KMS-11 (cell line): ENCODE measurements at regions not wholly inside any gene's neighbourhood (a gene's known extent, or its start where the extent isn't known, plus 50 kb on each side); places are given as distances from the start of the nearest gene placed in this dataset.

Experiments
- H2AFZ ChIP-seq: fragments of 200-600 bp; sonication (generic); 2 replicates; pipeline ENCODE4 v1.6.1; 2016; ENCODE audit warnings: antibody characterized with exemption, mixed run types, low read depth
- H3K27ac ChIP-seq: fragments of 200-600 bp; sonication (generic); 2 replicates; pipeline ENCODE4 v1.6.1; 2016; ENCODE audit warnings: mild to moderate bottlenecking, mixed run types
- H3K27me3 ChIP-seq: fragments of 200-600 bp; sonication (generic); 2 replicates; pipeline ENCODE4 v1.6.1; 2017; ENCODE audit warnings: mild to moderate bottlenecking, low read depth, mixed run types, moderate library complexity; ENCODE audit not compliant: insufficient read depth
- H3K36me3 ChIP-seq: fragments of 200-600 bp; sonication (generic); 2 replicates; pipeline ENCODE4 v1.6.1; 2017; ENCODE audit warnings: mild to moderate bottlenecking, mixed run types; ENCODE audit not compliant: insufficient read depth
- H3K4me1 ChIP-seq: fragments of 200-600 bp; sonication (generic); 2 replicates; pipeline ENCODE4 v1.6.1; 2016; ENCODE audit warnings: mild to moderate bottlenecking, low read depth, mixed run types; ENCODE audit not compliant: poor library complexity, severe bottlenecking
- H3K4me2 ChIP-seq: fragments of 200-600 bp; sonication (generic); 2 replicates; pipeline ENCODE4 v1.7.0; 2016; ENCODE audit warnings: mild to moderate bottlenecking, mixed run types
- H3K4me3 ChIP-seq: fragments of 200-600 bp; sonication (generic); IDR thresholded peaks from 2 replicates; pipeline ENCODE4 v1.6.1; 2017; ENCODE audit warnings: low read depth, low read length, mixed read lengths; ENCODE audit not compliant: insufficient read depth
- H3K79me2 ChIP-seq: fragments of 200-600 bp; sonication (generic); 2 replicates; pipeline ENCODE4 v1.6.1; 2016; ENCODE audit warnings: low read depth, mixed run types; ENCODE audit not compliant: insufficient read depth
- H3K9ac ChIP-seq: fragments of 200-600 bp; sonication (generic); 2 replicates; pipeline ENCODE4 v1.6.1; 2016; ENCODE audit warnings: mild to moderate bottlenecking, mixed run types
- H4K20me1 ChIP-seq: fragments of 200-600 bp; sonication (generic); 2 replicates; pipeline ENCODE4 v1.6.1; 2016; ENCODE audit warnings: mild to moderate bottlenecking, mixed run types; ENCODE audit not compliant: insufficient read depth
- CTCF ChIP-seq: fragments of 200-600 bp; sonication (generic); conservative IDR thresholded peaks from 2 replicates; pipeline ENCODE4 v1.6.1; 2017; ENCODE audit warnings: low read depth, mild to moderate bottlenecking, antibody characterized with exemption, low read length, moderate library complexity, mixed read lengths

GRCh38 chr13:90910018-90910639 lies 437.4 kb upstream of the MIR17HG start:
- Histone ChIP-seq H3K36me3 (no peaks in the 10 kb centered on the region), H3K4me3 (no peak overlapping the region), H3K79me2 (no peaks in the 10 kb centered on the region), H2AFZ (no peak overlapping the region), H4K20me1 (no peaks in the 10 kb centered on the region), H3K4me1 (no peaks in the 10 kb centered on the region), H3K27me3 (no peaks in the 10 kb centered on the region), H3K27ac (no peak overlapping the region), H3K9ac (no peak overlapping the region), H3K4me2 (no peak overlapping the region)
- TF ChIP-seq CTCF: no peak

- H3K4me2 ChIP-seq: no peak overlapping the region
- H3K79me2 ChIP-seq: no peaks in the 10 kb centered on the region
- no peaks in the 10 kb centered on the region for H3K4me1 ChIP-seq
- no peaks in the 10 kb centered on the region for H4K20me1 ChIP-seq
- no peak overlapping the region for H3K4me3 ChIP-seq
- H3K36me3 ChIP-seq: no peaks in the 10 kb centered on the region
- no peak overlapping the region for H3K27ac ChIP-seq
- no peaks in the 10 kb centered on the region for H3K27me3 ChIP-seq
- no peak overlapping the region for H3K9ac ChIP-seq
- no peak overlapping the region for H2AFZ ChIP-seq
- TF ChIP-seq CTCF: no peak
These were observed 435.2 kb upstream of the MIR17HG start for GRCh38 chr13:90912247-90912646.

DNA sequence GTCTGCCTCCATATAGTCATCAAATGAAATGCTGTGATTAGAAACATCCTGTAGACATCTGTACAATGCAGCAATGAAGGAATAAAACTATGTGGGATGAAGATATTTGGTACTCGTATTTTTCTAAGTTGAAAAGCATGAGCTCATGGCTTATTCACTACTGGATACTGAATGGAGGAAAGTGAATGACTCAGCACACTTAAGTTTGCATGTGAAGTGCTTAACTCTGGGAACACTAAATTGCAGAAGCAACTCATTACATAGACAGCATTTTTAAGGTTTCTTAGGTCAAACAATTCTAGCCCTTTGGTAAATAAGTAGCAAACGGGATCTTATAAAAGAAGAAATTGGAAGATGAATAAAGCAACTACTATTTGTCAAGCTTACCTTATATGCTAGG lies 429.0 kb upstream of the MIR17HG start:
- no peak overlapping the region for H3K27ac ChIP-seq
- H3K4me2 ChIP-seq: no peak overlapping the region
- H3K36me3 ChIP-seq: no peaks in the 10 kb centered on the region
- H3K9ac ChIP-seq: no peak overlapping the region
- H3K79me2 ChIP-seq: no peaks in the 10 kb centered on the region
- H4K20me1 ChIP-seq: no peaks in the 10 kb centered on the region
- no peaks in the 10 kb centered on the region for H3K27me3 ChIP-seq
- H3K4me3 ChIP-seq: no peak overlapping the region
- TF ChIP-seq CTCF: no peak
- H3K4me1 ChIP-seq: no peaks in the 10 kb centered on the region
- H2AFZ ChIP-seq: no peak overlapping the region

DNA sequence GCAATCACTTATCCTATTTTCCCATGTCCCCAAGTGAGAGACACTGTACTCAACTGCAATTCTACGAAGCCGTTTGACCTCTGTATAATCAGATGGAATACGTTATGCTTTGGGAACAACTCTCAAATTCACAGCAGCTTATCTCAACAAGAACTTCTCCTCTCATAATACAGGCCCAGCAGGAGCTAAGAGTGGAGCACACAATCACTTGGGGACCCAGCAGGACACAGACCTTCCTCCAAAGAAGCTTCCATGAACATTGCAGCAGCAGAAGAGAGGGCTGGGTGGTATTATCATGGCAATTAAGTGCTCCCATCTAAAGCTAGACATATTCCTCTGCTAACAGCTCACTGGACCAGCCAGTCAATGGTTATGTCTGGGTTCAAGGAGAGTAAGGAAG lies 428.3 kb upstream of the MIR17HG start:
- H3K9ac ChIP-seq: no peak overlapping the region
- H3K27me3 ChIP-seq: no peaks in the 10 kb centered on the region
- H2AFZ ChIP-seq: no peak overlapping the region
- no peaks in the 10 kb centered on the region for H4K20me1 ChIP-seq
- H3K4me3 ChIP-seq: no peak overlapping the region
- H3K36me3 ChIP-seq: no peaks in the 10 kb centered on the region
- TF ChIP-seq CTCF: no peak
- no peaks in the 10 kb centered on the region for H3K79me2 ChIP-seq
- no peaks in the 10 kb centered on the region for H3K4me1 ChIP-seq
- no peak overlapping the region for H3K27ac ChIP-seq
- H3K4me2 ChIP-seq: no peak overlapping the region

GRCh38 chr13:90926459-90926858 lies 421.0 kb upstream of the MIR17HG start:
- H3K4me2 ChIP-seq: no peak overlapping the region
- H3K79me2 ChIP-seq: no peaks in the 10 kb centered on the region
- H2AFZ ChIP-seq: no peak overlapping the region
- H3K36me3 ChIP-seq: no peaks in the 10 kb centered on the region
- H3K27me3 ChIP-seq: no peaks in the 10 kb centered on the region
- H3K4me1 ChIP-seq: no peaks in the 10 kb centered on the region
- H4K20me1 ChIP-seq: no peaks in the 10 kb centered on the region
- H3K4me3 ChIP-seq: no peak overlapping the region
- no peak overlapping the region for H3K9ac ChIP-seq
- no peak overlapping the region for H3K27ac ChIP-seq
- no peak for TF ChIP-seq CTCF
